Fibroblast of lung (primary cell): ENCODE measurements at regions not wholly inside any gene's neighbourhood (a gene's known extent, or its start where the extent isn't known, plus 50 kb on each side); places are given as distances from the start of the nearest gene placed in this dataset.

Experiments used
- DNase-seq, 2 donors: peaks; one replicate each; pipeline versions ENCODE4 v3.0.0 to v3.0.0-alpha.2; 2010; ENCODE audit warnings: low read depth in 2 of 2
- H2AFZ ChIP-seq: 2 replicates; pipeline ENCODE4 v1.5.1; 2012; ENCODE audit warnings: low read length, control low read depth, inconsistent platforms
- H3K27ac ChIP-seq: 2 replicates; pipeline ENCODE4 v1.5.1; 2011; ENCODE audit warnings: low read length, control low read depth; ENCODE audit not compliant: insufficient read depth
- H3K27me3 ChIP-seq: 2 replicates; pipeline ENCODE4 v1.5.1; 2011; ENCODE audit warnings: mild to moderate bottlenecking, low read length; ENCODE audit not compliant: control insufficient read depth, insufficient read depth
- H3K36me3 ChIP-seq: 2 replicates; pipeline ENCODE4 v1.5.1; 2011; ENCODE audit warnings: low read length; ENCODE audit not compliant: control insufficient read depth, insufficient read depth
- H3K4me1 ChIP-seq: 2 replicates; pipeline ENCODE4 v1.5.1; 2011; ENCODE audit warnings: low read length; ENCODE audit not compliant: control insufficient read depth, insufficient read depth; ENCODE audit errors: extremely low read depth
- H3K4me2 ChIP-seq: 2 replicates; pipeline ENCODE4 v1.5.1; 2011; ENCODE audit warnings: low read length, control low read depth; ENCODE audit not compliant: insufficient read depth; ENCODE audit errors: extremely low read depth
- H3K4me3 ChIP-seq, 4 experiments: fragments of 200-600 bp in 1 of 4; sonication (generic) in 1 of 4; replicated peaks in 1 of 4; 2 replicates each; pipeline ENCODE4 v1.5.1; 2011 to 2016; ENCODE audit warnings: low read length in 4 of 4, low read depth in 3 of 4, mild to moderate bottlenecking in 3 of 4, control low read depth in 2 of 4, inconsistent platforms in 1 of 4, mixed read lengths in 1 of 4; ENCODE audit not compliant: insufficient read depth in 1 of 4; ENCODE audit errors: control extremely low read depth in 1 of 4
- H3K79me2 ChIP-seq: 2 replicates; pipeline ENCODE4 v1.5.1; 2012; ENCODE audit warnings: mild to moderate bottlenecking, low read length, inconsistent platforms; ENCODE audit not compliant: control insufficient read depth, insufficient read depth
- H3K9ac ChIP-seq: 2 replicates; pipeline ENCODE4 v1.5.1; 2011; ENCODE audit warnings: mild to moderate bottlenecking, low read length, control low read depth; ENCODE audit not compliant: insufficient read depth
- H3K9me3 ChIP-seq: 2 replicates; pipeline ENCODE4 v1.5.1; 2012; ENCODE audit warnings: low read depth, low read length; ENCODE audit not compliant: control insufficient read depth, insufficient read depth
- H4K20me1 ChIP-seq: 2 replicates; pipeline ENCODE4 v1.5.1; 2011; ENCODE audit warnings: low read length; ENCODE audit not compliant: control insufficient read depth, insufficient read depth; ENCODE audit errors: extremely low read depth
- EZH2 ChIP-seq: IDR thresholded peaks from 2 replicates; pipeline ENCODE4 v1.5.1; 2012; ENCODE audit warnings: low read length, control low read depth, mild to moderate bottlenecking; ENCODE audit errors: missing control alignments
- TF ChIP-seq, protein P1 (sequence below), 2 donors: IDR thresholded peaks in 1 of 2; conservative IDR thresholded peaks in 1 of 2; 1 replicate in 1 of 2; 2 replicates in 1 of 2; pipeline ENCODE4 v1.5.1; 2011 to 2012; ENCODE audit warnings: low read length in 2 of 2, control low read depth in 1 of 2, inconsistent platforms in 1 of 2, low read depth in 1 of 2, mild to moderate bottlenecking in 1 of 2

- Histone ChIP-seq H4K20me1 (no peaks in the 10 kb centered on the region), H3K36me3 (no peaks in the 10 kb centered on the region), H3K4me3 (no peak overlapping the region), H3K4me2 (no peak overlapping the region), H3K79me2 (no peaks in the 10 kb centered on the region), H3K27me3 (no peaks in the 10 kb centered on the region), H3K9ac (no peak overlapping the region), H3K27ac (no peak overlapping the region), H3K9me3 (no peaks in the 10 kb centered on the region), H2AFZ (no peak overlapping the region), H3K4me1 (no peaks in the 10 kb centered on the region)
- no peak for DNase-seq
- no peak for TF ChIP-seq EZH2
- TF ChIP-seq, protein P1, sequence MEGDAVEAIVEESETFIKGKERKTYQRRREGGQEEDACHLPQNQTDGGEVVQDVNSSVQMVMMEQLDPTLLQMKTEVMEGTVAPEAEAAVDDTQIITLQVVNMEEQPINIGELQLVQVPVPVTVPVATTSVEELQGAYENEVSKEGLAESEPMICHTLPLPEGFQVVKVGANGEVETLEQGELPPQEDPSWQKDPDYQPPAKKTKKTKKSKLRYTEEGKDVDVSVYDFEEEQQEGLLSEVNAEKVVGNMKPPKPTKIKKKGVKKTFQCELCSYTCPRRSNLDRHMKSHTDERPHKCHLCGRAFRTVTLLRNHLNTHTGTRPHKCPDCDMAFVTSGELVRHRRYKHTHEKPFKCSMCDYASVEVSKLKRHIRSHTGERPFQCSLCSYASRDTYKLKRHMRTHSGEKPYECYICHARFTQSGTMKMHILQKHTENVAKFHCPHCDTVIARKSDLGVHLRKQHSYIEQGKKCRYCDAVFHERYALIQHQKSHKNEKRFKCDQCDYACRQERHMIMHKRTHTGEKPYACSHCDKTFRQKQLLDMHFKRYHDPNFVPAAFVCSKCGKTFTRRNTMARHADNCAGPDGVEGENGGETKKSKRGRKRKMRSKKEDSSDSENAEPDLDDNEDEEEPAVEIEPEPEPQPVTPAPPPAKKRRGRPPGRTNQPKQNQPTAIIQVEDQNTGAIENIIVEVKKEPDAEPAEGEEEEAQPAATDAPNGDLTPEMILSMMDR (conservative IDR thresholded peaks at IDR 0.05 in 1 of 2, IDR thresholded peaks at IDR 0.05 in 1 of 2; ENCODE audit: low read depth in 1 of 2, low read length in 2 of 2) = no peak
Observed at GRCh38 chr18:72273025-72273424, 271.1 kb downstream of the CBLN2 start.

- no peaks in the 10 kb centered on the region for H3K9me3 ChIP-seq
- DNase-seq = no peak
- no peaks in the 10 kb centered on the region for H3K36me3 ChIP-seq
- H3K4me1 ChIP-seq = no peaks in the 10 kb centered on the region
- H2AFZ ChIP-seq = no peak overlapping the region
- no peaks in the 10 kb centered on the region for H3K27me3 ChIP-seq
- H3K9ac ChIP-seq = no peak overlapping the region
- H4K20me1 ChIP-seq = no peaks in the 10 kb centered on the region
- H3K27ac ChIP-seq = no peak overlapping the region
- TF ChIP-seq EZH2 = no peak
- TF ChIP-seq, protein P1 (conservative IDR thresholded peaks at IDR 0.05 in 1 of 2, IDR thresholded peaks at IDR 0.05 in 1 of 2; ENCODE audit: low read depth in 1 of 2, low read length in 2 of 2) = no peak
- H3K4me3 ChIP-seq = no peak overlapping the region
- H3K79me2 ChIP-seq = no peaks in the 10 kb centered on the region
- H3K4me2 ChIP-seq = no peak overlapping the region
Observed at GRCh38 chr18:72261590-72261989, 282.6 kb downstream of the CBLN2 start.

DNA sequence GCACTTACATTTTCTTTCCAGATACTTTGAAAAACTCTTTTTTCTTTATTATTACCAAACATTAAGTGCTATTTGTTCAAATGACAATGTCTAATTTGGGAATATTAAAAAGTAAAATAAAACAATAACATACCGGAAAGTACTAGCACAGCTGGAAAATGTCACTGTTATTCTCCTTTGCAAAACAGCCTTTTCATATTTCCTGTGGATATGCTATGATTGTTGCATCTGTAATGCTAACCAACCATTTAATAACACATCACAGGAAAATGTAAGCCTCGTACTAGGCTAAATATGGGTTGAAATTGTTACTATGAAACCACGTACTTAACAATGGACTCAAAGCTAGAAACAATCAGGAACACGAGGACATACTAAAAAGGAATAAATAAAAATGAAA is 298.1 kb downstream of the CBLN2 start:
- H3K4me1 ChIP-seq = no peaks in the 10 kb centered on the region
- no peaks in the 10 kb centered on the region for H4K20me1 ChIP-seq
- H3K36me3 ChIP-seq = no peaks in the 10 kb centered on the region
- no peaks in the 10 kb centered on the region for H3K27me3 ChIP-seq
- TF ChIP-seq, protein P1 (conservative IDR thresholded peaks at IDR 0.05 in 1 of 2, IDR thresholded peaks at IDR 0.05 in 1 of 2; ENCODE audit: low read depth in 1 of 2, low read length in 2 of 2) = no peak
- TF ChIP-seq EZH2 = no peak
- H3K79me2 ChIP-seq = no peaks in the 10 kb centered on the region
- H3K4me2 ChIP-seq = no peak overlapping the region
- no peak overlapping the region for H3K4me3 ChIP-seq
- no peak for DNase-seq
- H3K9me3 ChIP-seq = no peaks in the 10 kb centered on the region
- no peak overlapping the region for H3K9ac ChIP-seq
- H2AFZ ChIP-seq = no peak overlapping the region
- H3K27ac ChIP-seq = no peak overlapping the region
